Natural killer cell treated with Interleukin-12 subunit alpha and Interleukin-12 subunit beta and Interleukin-15 and Interleukin-18, amount 100 ng/mL, for 72 hours (primary cell): ENCODE measurements at regions not wholly inside any gene's neighbourhood (a gene's known extent, or its start where the extent isn't known, plus 50 kb on each side); places are given as distances from the start of the nearest gene placed in this dataset.

ENCODE experiments used
- ATAC-seq, 2 donors: fragments of 150-1000 bp; cut with Tn5 transposase in 1 of 2; sonication (Bioruptor Pico), chemical (Tn5 transposase) in 1 of 2; 2 replicates each; pipeline ENCODE4 v1.10.0; 2021
- DNase-seq: peaks from one replicate; pipeline ENCODE4 v3.0.0; 2022; ENCODE audit warnings: low spot score
- H3K27ac Mint-ChIP-seq, 2 donors: 1 replicate in 1 of 2; 2 replicates in 1 of 2; pipeline ENCODE4 v1.8.0; 2022; ENCODE audit warnings: mixed read lengths in 2 of 2, mild to moderate bottlenecking in 1 of 2, moderate library complexity in 1 of 2
- H3K27me3 Mint-ChIP-seq, 2 donors: 1 replicate in 1 of 2; 2 replicates in 1 of 2; pipeline ENCODE4 v1.8.0; 2022; ENCODE audit warnings: mixed read lengths in 2 of 2
- H3K36me3 Mint-ChIP-seq: one replicate; pipeline ENCODE4 v1.8.0; 2022; ENCODE audit warnings: mixed read lengths
- H3K4me1 Mint-ChIP-seq, 2 donors: 1 replicate in 1 of 2; 2 replicates in 1 of 2; pipeline ENCODE4 v1.8.0; 2022; ENCODE audit warnings: low read depth in 2 of 2, mixed read lengths in 2 of 2, mild to moderate bottlenecking in 1 of 2
- H3K4me3 Mint-ChIP-seq: one replicate; pipeline ENCODE4 v1.8.0; 2022; ENCODE audit warnings: mixed read lengths
- H3K9me3 Mint-ChIP-seq: 2 replicates; pipeline ENCODE4 v1.8.0; 2022; ENCODE audit warnings: mixed read lengths

DNA sequence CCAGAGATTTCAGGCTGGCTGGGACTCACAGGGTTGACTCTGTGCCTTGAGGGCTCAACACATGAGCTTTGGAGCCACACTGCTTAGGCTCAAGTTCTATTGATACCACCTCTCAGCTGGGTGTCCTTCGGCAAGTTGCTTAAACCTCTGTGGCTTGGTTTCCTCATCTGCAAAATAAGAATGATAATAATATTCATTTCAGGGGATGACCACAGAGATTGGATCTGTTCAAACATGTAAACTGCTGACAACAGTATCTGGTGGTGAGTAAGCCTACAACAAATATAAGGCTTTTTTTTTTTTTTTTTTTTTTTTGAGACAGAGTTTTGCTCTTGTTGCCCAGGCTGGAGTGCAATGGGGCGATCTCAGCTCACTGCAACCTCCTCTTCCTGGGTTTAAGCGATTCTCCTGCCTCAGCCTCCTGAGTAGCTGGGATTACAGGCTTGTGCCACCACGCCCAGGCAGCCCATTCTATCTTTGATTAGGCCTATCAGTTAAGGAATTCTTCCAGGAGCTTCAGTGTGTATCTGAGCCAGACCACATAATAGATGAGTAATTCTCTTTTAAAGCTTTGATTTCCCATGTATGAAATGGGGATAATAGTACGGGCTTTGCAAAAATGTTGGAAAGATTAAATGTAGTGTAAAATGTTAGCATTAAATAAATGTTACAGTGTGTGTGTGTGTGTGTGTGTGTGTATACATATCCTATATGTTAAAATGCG lies 437.6 kb downstream of the PRDM2 start:
- Mint-ChIP-seq H3K27me3 (peaks cover 5 to 10% of the 10 kb centered on the region in 2 donors), H3K9me3 (no peaks in the 10 kb centered on the region), H3K4me1 (no peaks in the 10 kb centered on the region), H3K4me3 (no peak overlapping the region), H3K27ac (no peak overlapping the region), H3K36me3 (no peaks in the 10 kb centered on the region)
- ATAC-seq (no peak), DNase-seq (no peak)

- no peak overlapping the region for H3K4me3 Mint-ChIP-seq
- no peaks in the 10 kb centered on the region for H3K36me3 Mint-ChIP-seq
- peaks cover 5 to 7% of the 10 kb centered on the region in 2 donors for H3K27me3 Mint-ChIP-seq
- DNase-seq (no peak), ATAC-seq (no peak)
- H3K27ac Mint-ChIP-seq, result no peak overlapping the region
- H3K4me1 Mint-ChIP-seq, result no peaks in the 10 kb centered on the region
- H3K9me3 Mint-ChIP-seq, result no peaks in the 10 kb centered on the region
Observed at GRCh38 chr1:14138135-14138506, 438.1 kb downstream of the PRDM2 start.

DNA sequence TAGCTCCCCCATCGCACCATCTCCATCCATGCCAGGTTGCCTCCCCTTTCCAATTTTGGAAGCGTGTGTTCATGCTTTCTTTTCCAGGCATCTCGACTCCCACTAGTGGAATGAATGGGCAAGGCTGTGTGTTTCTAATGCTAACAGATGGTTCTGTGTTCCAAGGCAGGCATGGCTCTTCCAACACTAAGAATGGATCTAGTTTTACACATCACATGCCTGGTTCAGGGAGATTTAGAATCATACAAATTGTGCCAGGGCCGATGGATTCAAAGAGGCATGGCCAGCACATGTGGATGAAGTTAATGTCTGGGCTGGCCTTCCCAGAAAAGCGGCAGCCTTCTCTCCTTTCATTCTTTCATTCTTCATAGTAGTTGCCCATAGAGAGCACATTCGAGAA lies 438.7 kb downstream of the PRDM2 start:
- no peak for ATAC-seq

GRCh38 chr1:14140831-14141401 lies 440.9 kb downstream of the PRDM2 start:
- ATAC-seq (no peak), DNase-seq (no peak)
- H3K36me3 Mint-ChIP-seq, result no peaks in the 10 kb centered on the region
- no peaks in the 10 kb centered on the region for H3K9me3 Mint-ChIP-seq
- H3K4me1 Mint-ChIP-seq, result no peaks in the 10 kb centered on the region
- H3K27me3 Mint-ChIP-seq, result peaks cover 12 to 15% of the 10 kb centered on the region in 2 donors
- no peak overlapping the region for H3K4me3 Mint-ChIP-seq
- no peak overlapping the region for H3K27ac Mint-ChIP-seq

More for the DNA sequence above, 438.7 kb downstream of the PRDM2 start:
- no peak for DNase-seq
- H3K27me3 Mint-ChIP-seq, result peaks cover 5 to 7% of the 10 kb centered on the region in 2 donors
- no peak overlapping the region for H3K27ac Mint-ChIP-seq
- no peak overlapping the region for H3K4me3 Mint-ChIP-seq
- no peaks in the 10 kb centered on the region for H3K36me3 Mint-ChIP-seq
- no peaks in the 10 kb centered on the region for H3K4me1 Mint-ChIP-seq
- no peaks in the 10 kb centered on the region for H3K9me3 Mint-ChIP-seq

GRCh38 chr1:14141656-14142055 lies 441.7 kb downstream of the PRDM2 start:
- no peak overlapping the region for H3K27ac Mint-ChIP-seq
- no peak for DNase-seq
- no peak for ATAC-seq
- peaks cover 12% of the 10 kb centered on the region in 2 donors for H3K27me3 Mint-ChIP-seq
- H3K4me1 Mint-ChIP-seq, result no peaks in the 10 kb centered on the region
- H3K36me3 Mint-ChIP-seq, result no peaks in the 10 kb centered on the region
- H3K9me3 Mint-ChIP-seq, result no peaks in the 10 kb centered on the region
- H3K4me3 Mint-ChIP-seq, result no peak overlapping the region

DNA sequence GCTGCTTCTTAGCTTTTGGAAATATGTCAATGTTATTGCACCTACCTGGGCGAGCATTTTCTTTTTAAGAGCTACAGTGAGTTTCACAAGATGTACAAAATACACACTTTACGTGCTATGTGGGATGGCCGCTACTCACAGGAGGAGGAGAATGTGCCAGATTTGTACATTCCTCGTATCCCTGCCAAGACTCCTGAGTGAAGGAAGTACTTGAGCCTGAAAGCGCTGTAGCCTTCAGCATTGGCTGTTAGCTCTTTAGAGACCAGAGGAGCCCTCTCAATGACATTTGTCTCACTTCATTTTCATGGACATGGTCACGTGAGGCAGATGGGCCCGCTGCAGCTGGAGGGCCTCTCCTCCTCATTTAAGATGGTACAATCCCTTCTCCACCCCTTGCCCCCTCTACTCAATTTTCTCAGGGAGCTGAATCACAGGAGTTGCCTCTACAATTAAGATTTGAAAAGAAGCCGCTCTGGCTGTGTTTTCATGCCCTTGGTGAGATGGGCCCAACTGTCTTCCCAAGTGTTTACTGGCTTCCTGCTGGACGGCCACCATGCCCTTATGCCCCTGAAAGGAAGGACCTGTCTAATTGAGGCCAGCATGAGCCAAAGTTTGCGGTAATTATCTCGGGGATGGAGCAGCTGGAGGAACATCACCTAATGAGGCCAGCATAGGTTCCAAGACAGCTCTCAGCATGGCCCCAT lies 442.6 kb downstream of the PRDM2 start:
- H3K4me1 Mint-ChIP-seq, result no peaks in the 10 kb centered on the region
- H3K36me3 Mint-ChIP-seq, result no peaks in the 10 kb centered on the region
- DNase-seq (no peak), ATAC-seq (no peak)
- H3K9me3 Mint-ChIP-seq, result no peaks in the 10 kb centered on the region
- H3K4me3 Mint-ChIP-seq, result no peak overlapping the region
- H3K27me3 Mint-ChIP-seq, result peaks cover 11 to 12% of the 10 kb centered on the region in 2 donors
- no peak overlapping the region for H3K27ac Mint-ChIP-seq

GRCh38 chr1:14143777-14144176 lies 443.8 kb downstream of the PRDM2 start:
- Mint-ChIP-seq H3K4me3 (no peak overlapping the region), H3K4me1 (no peaks in the 10 kb centered on the region), H3K27me3 (peaks cover 8 to 16% of the 10 kb centered on the region in 2 donors), H3K9me3 (no peaks in the 10 kb centered on the region), H3K36me3 (no peaks in the 10 kb centered on the region), H3K27ac (no peak overlapping the region)
- DNase-seq (no peak), ATAC-seq (no peak)

DNA sequence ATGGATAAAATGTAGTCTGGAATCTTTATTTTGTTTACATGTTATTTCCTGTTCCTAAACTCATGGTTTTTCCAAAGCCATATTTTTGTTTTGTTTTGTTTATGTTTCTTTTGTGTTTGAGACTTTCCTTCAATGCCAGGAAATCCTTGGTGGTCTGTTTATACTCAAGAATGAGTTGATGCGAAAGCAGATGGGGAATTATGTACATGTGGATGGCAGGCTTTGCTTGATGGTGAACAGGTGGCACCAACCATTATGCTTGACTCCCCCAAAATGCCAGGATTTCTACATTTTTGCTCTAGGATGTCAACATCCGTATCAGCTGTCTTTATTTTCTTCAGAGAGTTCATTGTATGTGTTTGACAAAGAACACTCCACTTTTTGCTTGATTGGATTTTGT lies 448.5 kb downstream of the PRDM2 start:
- no peak overlapping the region for H3K4me3 Mint-ChIP-seq
- no peak for ATAC-seq
- H3K36me3 Mint-ChIP-seq, result no peaks in the 10 kb centered on the region
- no peak for DNase-seq
- H3K27me3 Mint-ChIP-seq, result peaks cover 13 to 20% of the 10 kb centered on the region in 2 donors
- no peaks in the 10 kb centered on the region for H3K4me1 Mint-ChIP-seq
- H3K9me3 Mint-ChIP-seq, result no peaks in the 10 kb centered on the region
- no peak overlapping the region for H3K27ac Mint-ChIP-seq

DNA sequence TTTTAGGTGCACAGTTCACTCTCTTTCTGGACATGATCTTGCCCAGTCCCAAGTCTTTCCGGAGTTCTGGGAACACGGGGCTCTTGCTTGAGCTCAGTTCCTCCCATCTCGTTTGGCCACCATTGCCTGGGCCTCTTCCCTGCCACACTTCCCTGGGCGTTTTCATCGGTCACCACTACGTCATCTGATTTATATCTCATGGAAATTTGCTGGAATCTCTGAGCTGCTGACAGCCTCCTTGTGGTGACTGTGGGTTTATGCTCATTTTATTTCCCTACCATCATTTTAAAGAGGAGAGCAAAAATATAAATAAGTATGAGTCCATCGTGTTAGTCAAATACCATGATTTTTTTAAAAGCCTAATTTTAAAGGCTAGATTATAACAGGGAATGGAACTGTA lies 449.1 kb upstream of the KAZN start:
- no peak for DNase-seq
- H3K4me1 Mint-ChIP-seq, result no peaks in the 10 kb centered on the region
- no peaks in the 10 kb centered on the region for H3K9me3 Mint-ChIP-seq
- H3K36me3 Mint-ChIP-seq, result no peaks in the 10 kb centered on the region
- peaks cover 10 to 21% of the 10 kb centered on the region in 2 donors for H3K27me3 Mint-ChIP-seq
- no peak overlapping the region for H3K27ac Mint-ChIP-seq
- no peak overlapping the region for H3K4me3 Mint-ChIP-seq
- no peak for ATAC-seq

DNA sequence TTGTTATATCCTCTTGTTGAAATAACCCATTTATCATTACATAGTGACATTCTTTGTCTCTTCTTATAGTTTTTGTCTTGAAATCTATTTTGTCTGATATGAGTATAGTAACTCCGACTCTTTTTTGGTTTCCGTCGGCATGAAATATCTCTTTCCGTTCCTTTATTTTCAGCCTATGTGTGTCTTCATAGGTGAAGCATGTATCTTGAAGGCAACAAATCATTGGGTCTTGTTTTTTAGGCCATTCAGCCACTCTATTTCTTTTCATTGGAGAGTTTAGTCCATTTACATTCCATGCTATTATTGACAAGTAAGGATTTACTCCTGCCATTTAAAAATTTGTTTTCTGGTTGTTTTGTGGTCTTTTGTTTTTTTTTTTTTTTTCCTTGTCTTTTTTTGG lies 441.9 kb upstream of the KAZN start:
- no peak for DNase-seq
- no peak overlapping the region for H3K4me3 Mint-ChIP-seq
- peaks cover 13 to 43% of the 10 kb centered on the region in 2 donors for H3K27me3 Mint-ChIP-seq
- H3K36me3 Mint-ChIP-seq, result peaks cover 21% of the 10 kb centered on the region
- H3K4me1 Mint-ChIP-seq, result no peaks in the 10 kb centered on the region
- peaks cover 17% of the 10 kb centered on the region for H3K9me3 Mint-ChIP-seq
- H3K27ac Mint-ChIP-seq, result no peak overlapping the region
- no peak for ATAC-seq

DNA sequence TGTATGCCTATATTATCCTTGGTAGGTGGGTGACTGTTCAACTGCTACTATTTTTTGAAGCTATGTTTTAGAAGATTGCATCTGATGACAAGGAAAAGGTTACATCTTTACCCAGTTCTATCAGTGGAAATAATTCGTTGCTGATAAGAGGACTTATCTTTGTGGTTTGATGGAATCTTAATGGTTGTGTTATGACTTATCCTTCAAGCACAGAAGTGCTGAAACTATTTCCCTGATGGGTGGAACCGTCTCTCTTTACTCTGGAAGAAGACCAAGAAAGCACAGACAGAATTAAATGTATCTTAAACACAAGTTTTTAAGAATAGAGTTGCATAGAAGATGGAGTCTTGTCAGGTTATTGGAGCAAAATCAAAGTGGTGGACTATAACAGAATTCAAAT lies 437.7 kb upstream of the KAZN start:
- no peak for ATAC-seq
- no peak overlapping the region for H3K4me3 Mint-ChIP-seq
- peaks cover 13% of the 10 kb centered on the region for H3K9me3 Mint-ChIP-seq
- DNase-seq, result no peak
- H3K27me3 Mint-ChIP-seq, result peaks cover 9 to 31% of the 10 kb centered on the region in 2 donors
- H3K36me3 Mint-ChIP-seq, result peaks cover 21% of the 10 kb centered on the region
- no peaks in the 10 kb centered on the region for H3K4me1 Mint-ChIP-seq
- no peak overlapping the region for H3K27ac Mint-ChIP-seq

- Mint-ChIP-seq H3K36me3 (peaks cover 4% of the 10 kb centered on the region), H3K27me3 (peaks cover 11 to 22% of the 10 kb centered on the region in 2 donors), H3K4me3 (no peak overlapping the region), H3K9me3 (peaks cover 3% of the 10 kb centered on the region), H3K4me1 (no peaks in the 10 kb centered on the region), H3K27ac (no peak overlapping the region)
- ATAC-seq (no peak), DNase-seq (no peak)
Observed at GRCh38 chr1:14163246-14163645, 435.2 kb upstream of the KAZN start.

GRCh38 chr1:14165371-14165801 lies 433.1 kb upstream of the KAZN start:
- Mint-ChIP-seq H3K27me3 (peaks cover 11 to 19% of the 10 kb centered on the region in 2 donors), H3K4me3 (no peak overlapping the region), H3K27ac (no peak overlapping the region), H3K4me1 (no peaks in the 10 kb centered on the region), H3K36me3 (no peaks in the 10 kb centered on the region), H3K9me3 (no peaks in the 10 kb centered on the region)
- ATAC-seq (no peak), DNase-seq (no peak)

- DNase-seq (no peak), ATAC-seq (no peak)
- no peaks in the 10 kb centered on the region for H3K4me1 Mint-ChIP-seq
- H3K36me3 Mint-ChIP-seq, result no peaks in the 10 kb centered on the region
- no peak overlapping the region for H3K27ac Mint-ChIP-seq
- no peak overlapping the region for H3K4me3 Mint-ChIP-seq
- H3K9me3 Mint-ChIP-seq, result no peaks in the 10 kb centered on the region
- H3K27me3 Mint-ChIP-seq, result peaks cover 8 to 12% of the 10 kb centered on the region in 2 donors
Observed at GRCh38 chr1:14167884-14168283, 430.6 kb upstream of the KAZN start.
